ENCODE measurements at regions not wholly inside any gene's neighbourhood (a gene's known extent, or its start where the extent isn't known, plus 50 kb on each side); places are given as distances from the start of the nearest gene placed in this dataset.
"Not testable (repeated sequence)": the region's sequence is repeated elsewhere in the genome, so short reads cannot be mapped to it uniquely, and the experiment has no call there.

GRCh38 chr7:118877187-118877586 is 652.7 kb downstream of the ANKRD7 start:
- WGBS, 2 experiments (ENCODE audit: insufficient coverage in 2 of 2): 100% methylated on average over 1 of the region's 2 CpGs; no CpG with 5 or more reads in 1 of the 2 experiments
- H3K27ac ChIP-seq (ENCODE audit: low read depth, low read length, severe bottlenecking): no peak overlapping the region

GRCh38 chr7:118878336-118878735 is 653.8 kb downstream of the ANKRD7 start:
- H3K4me1 ChIP-seq (ENCODE audit: control insufficient read depth, insufficient read depth, low read length, poor library complexity, severe bottlenecking): peaks cover 3% of the 10 kb centered on the region
- no peaks in the 10 kb centered on the region for H3K9me3 ChIP-seq (ENCODE audit: control insufficient read depth, low read length)
- no peak overlapping the region for H3K27ac ChIP-seq (ENCODE audit: low read depth, low read length, severe bottlenecking)
- H3K36me3 ChIP-seq (ENCODE audit: control insufficient read depth, insufficient read depth, low read length): no peaks in the 10 kb centered on the region
- H3K4me3 ChIP-seq (ENCODE audit: extremely low read depth, insufficient read depth, low read length, poor library complexity, severe bottlenecking): no peak overlapping the region

More at GRCh38 chr7:118877187-118877586, 652.7 kb downstream of the ANKRD7 start:
- Histone ChIP-seq H3K4me1 (ENCODE audit: control insufficient read depth, insufficient read depth, low read length, poor library complexity, severe bottlenecking) (peaks cover 6% of the 10 kb centered on the region), H3K4me3 (ENCODE audit: extremely low read depth, insufficient read depth, low read length, poor library complexity, severe bottlenecking) (no peak overlapping the region), H3K9me3 (ENCODE audit: control insufficient read depth, low read length) (no peaks in the 10 kb centered on the region), H3K36me3 (ENCODE audit: control insufficient read depth, insufficient read depth, low read length) (no peaks in the 10 kb centered on the region)

GRCh38 chr7:118898284-118898683 is 673.8 kb downstream of the ANKRD7 start:
- no peaks in the 10 kb centered on the region for H3K9me3 ChIP-seq (ENCODE audit: control insufficient read depth, low read length)
- no peaks in the 10 kb centered on the region for H3K4me1 ChIP-seq (ENCODE audit: control insufficient read depth, insufficient read depth, low read length, poor library complexity, severe bottlenecking)
- no peak overlapping the region for H3K4me3 ChIP-seq (ENCODE audit: extremely low read depth, insufficient read depth, low read length, poor library complexity, severe bottlenecking)
- H3K27ac ChIP-seq (ENCODE audit: low read depth, low read length, severe bottlenecking): no peak overlapping the region
- no peaks in the 10 kb centered on the region for H3K36me3 ChIP-seq (ENCODE audit: control insufficient read depth, insufficient read depth, low read length)
- 83 to 93% methylated on average over 1 of the region's 2 CpGs for WGBS, 2 experiments (ENCODE audit: insufficient coverage in 2 of 2)

- no peak overlapping the region for H3K4me3 ChIP-seq (ENCODE audit: extremely low read depth, insufficient read depth, low read length, poor library complexity, severe bottlenecking)
- no peaks in the 10 kb centered on the region for H3K36me3 ChIP-seq (ENCODE audit: control insufficient read depth, insufficient read depth, low read length)
- no peaks in the 10 kb centered on the region for H3K9me3 ChIP-seq (ENCODE audit: control insufficient read depth, low read length)
- no peaks in the 10 kb centered on the region for H3K4me1 ChIP-seq (ENCODE audit: control insufficient read depth, insufficient read depth, low read length, poor library complexity, severe bottlenecking)
- no peak overlapping the region for H3K27ac ChIP-seq (ENCODE audit: low read depth, low read length, severe bottlenecking)
- WGBS, 2 experiments (ENCODE audit: insufficient coverage in 2 of 2): no CpG with 5 or more reads among the region's 3 CpGs
These were observed 678.1 kb downstream of the ANKRD7 start for GRCh38 chr7:118902600-118902999.

GRCh38 chr7:118907911-118908527 is 683.5 kb downstream of the ANKRD7 start:
- H3K4me1 ChIP-seq (ENCODE audit: control insufficient read depth, insufficient read depth, low read length, poor library complexity, severe bottlenecking): no peaks in the 10 kb centered on the region
- H3K27ac ChIP-seq (ENCODE audit: low read depth, low read length, severe bottlenecking): no peak overlapping the region
- 96 to 97% methylated on average over 6 to 7 of the region's 8 CpGs for WGBS, 2 experiments (ENCODE audit: insufficient coverage in 2 of 2)
- no peak overlapping the region for H3K4me3 ChIP-seq (ENCODE audit: extremely low read depth, insufficient read depth, low read length, poor library complexity, severe bottlenecking)
- no peaks in the 10 kb centered on the region for H3K36me3 ChIP-seq (ENCODE audit: control insufficient read depth, insufficient read depth, low read length)
- H3K9me3 ChIP-seq (ENCODE audit: control insufficient read depth, low read length): no peaks in the 10 kb centered on the region

- WGBS, 2 experiments (ENCODE audit: insufficient coverage in 2 of 2): 100% methylated on average over 2 of the region's 3 CpGs; no CpG with 5 or more reads in 1 of the 2 experiments
- H3K9me3 ChIP-seq (ENCODE audit: control insufficient read depth, low read length); H3K27ac ChIP-seq (ENCODE audit: low read depth, low read length, severe bottlenecking): not testable (repeated sequence)
These were observed 691.6 kb downstream of the ANKRD7 start for GRCh38 chr7:118916120-118916519.

GRCh38 chr7:118918556-118918955 is 694.1 kb downstream of the ANKRD7 start:
- no peaks in the 10 kb centered on the region for H3K9me3 ChIP-seq (ENCODE audit: control insufficient read depth, low read length)
- H3K4me3 ChIP-seq (ENCODE audit: extremely low read depth, insufficient read depth, low read length, poor library complexity, severe bottlenecking): no peak overlapping the region
- no peaks in the 10 kb centered on the region for H3K36me3 ChIP-seq (ENCODE audit: control insufficient read depth, insufficient read depth, low read length)
- no CpG with 5 or more reads among the region's 2 CpGs for WGBS, 2 experiments (ENCODE audit: insufficient coverage in 2 of 2)
- H3K27ac ChIP-seq (ENCODE audit: low read depth, low read length, severe bottlenecking): no peak overlapping the region
- no peaks in the 10 kb centered on the region for H3K4me1 ChIP-seq (ENCODE audit: control insufficient read depth, insufficient read depth, low read length, poor library complexity, severe bottlenecking)

More at GRCh38 chr7:118916120-118916519, 691.6 kb downstream of the ANKRD7 start:
- not testable (repeated sequence) for H3K4me1 ChIP-seq (ENCODE audit: control insufficient read depth, insufficient read depth, low read length, poor library complexity, severe bottlenecking); H3K36me3 ChIP-seq (ENCODE audit: control insufficient read depth, insufficient read depth, low read length); H3K4me3 ChIP-seq (ENCODE audit: extremely low read depth, insufficient read depth, low read length, poor library complexity, severe bottlenecking)

GRCh38 chr7:118938845-118939244 is 714.3 kb downstream of the ANKRD7 start:
- H3K27ac ChIP-seq (ENCODE audit: low read depth, low read length, severe bottlenecking): no peak overlapping the region
- H3K9me3 ChIP-seq (ENCODE audit: control insufficient read depth, low read length): no peaks in the 10 kb centered on the region
- H3K4me3 ChIP-seq (ENCODE audit: extremely low read depth, insufficient read depth, low read length, poor library complexity, severe bottlenecking): no peak overlapping the region
- no peaks in the 10 kb centered on the region for H3K4me1 ChIP-seq (ENCODE audit: control insufficient read depth, insufficient read depth, low read length, poor library complexity, severe bottlenecking)
- WGBS, 2 experiments (ENCODE audit: insufficient coverage in 2 of 2): no CpG with 5 or more reads among the region's 1 CpG
- no peaks in the 10 kb centered on the region for H3K36me3 ChIP-seq (ENCODE audit: control insufficient read depth, insufficient read depth, low read length)

- Histone ChIP-seq H3K9me3 (ENCODE audit: control insufficient read depth, low read length) (no peaks in the 10 kb centered on the region), H3K27ac (ENCODE audit: low read depth, low read length, severe bottlenecking) (no peak overlapping the region), H3K4me3 (ENCODE audit: extremely low read depth, insufficient read depth, low read length, poor library complexity, severe bottlenecking) (no peak overlapping the region), H3K36me3 (ENCODE audit: control insufficient read depth, insufficient read depth, low read length) (no peaks in the 10 kb centered on the region), H3K4me1 (ENCODE audit: control insufficient read depth, insufficient read depth, low read length, poor library complexity, severe bottlenecking) (no peaks in the 10 kb centered on the region)
- WGBS, 2 experiments (ENCODE audit: insufficient coverage in 2 of 2): 100% methylated on average over 1 of the region's 5 CpGs
These were observed 719.8 kb downstream of the ANKRD7 start for GRCh38 chr7:118944271-118944670.

- no peak overlapping the region for H3K4me3 ChIP-seq (ENCODE audit: extremely low read depth, insufficient read depth, low read length, poor library complexity, severe bottlenecking)
- no peaks in the 10 kb centered on the region for H3K36me3 ChIP-seq (ENCODE audit: control insufficient read depth, insufficient read depth, low read length)
- no peaks in the 10 kb centered on the region for H3K9me3 ChIP-seq (ENCODE audit: control insufficient read depth, low read length)
- no peaks in the 10 kb centered on the region for H3K4me1 ChIP-seq (ENCODE audit: control insufficient read depth, insufficient read depth, low read length, poor library complexity, severe bottlenecking)
- H3K27ac ChIP-seq (ENCODE audit: low read depth, low read length, severe bottlenecking): no peak overlapping the region
- WGBS, 2 experiments (ENCODE audit: insufficient coverage in 2 of 2): 89 to 94% methylated on average over 7 to 9 of the region's 13 CpGs
These were observed 721.6 kb downstream of the ANKRD7 start for GRCh38 chr7:118945911-118946682.

GRCh38 chr7:118948508-118948907 is 724.0 kb downstream of the ANKRD7 start:
- Histone ChIP-seq H3K9me3 (ENCODE audit: control insufficient read depth, low read length) (no peaks in the 10 kb centered on the region), H3K4me1 (ENCODE audit: control insufficient read depth, insufficient read depth, low read length, poor library complexity, severe bottlenecking) (no peaks in the 10 kb centered on the region), H3K4me3 (ENCODE audit: extremely low read depth, insufficient read depth, low read length, poor library complexity, severe bottlenecking) (no peak overlapping the region), H3K27ac (ENCODE audit: low read depth, low read length, severe bottlenecking) (no peak overlapping the region), H3K36me3 (ENCODE audit: control insufficient read depth, insufficient read depth, low read length) (no peaks in the 10 kb centered on the region)

All from mesodermal cell (in vitro differentiated cells).